HG03135 (cell line): ENCODE measurements at regions not wholly inside any gene's neighbourhood (a gene's known extent, or its start where the extent isn't known, plus 50 kb on each side); places are given as distances from the start of the nearest gene placed in this dataset.
A peak's percentile ranks its signal among the peaks of the same experiment; 100 is the strongest.

Source experiments
- ATAC-seq: cut with Tn5 transposase; IDR thresholded peaks from one replicate; pipeline ENCODE4 v1.9.1; 2021; ENCODE audit warnings: mild to moderate bottlenecking, moderate library complexity; ENCODE audit not compliant: unreplicated experiment

DNA sequence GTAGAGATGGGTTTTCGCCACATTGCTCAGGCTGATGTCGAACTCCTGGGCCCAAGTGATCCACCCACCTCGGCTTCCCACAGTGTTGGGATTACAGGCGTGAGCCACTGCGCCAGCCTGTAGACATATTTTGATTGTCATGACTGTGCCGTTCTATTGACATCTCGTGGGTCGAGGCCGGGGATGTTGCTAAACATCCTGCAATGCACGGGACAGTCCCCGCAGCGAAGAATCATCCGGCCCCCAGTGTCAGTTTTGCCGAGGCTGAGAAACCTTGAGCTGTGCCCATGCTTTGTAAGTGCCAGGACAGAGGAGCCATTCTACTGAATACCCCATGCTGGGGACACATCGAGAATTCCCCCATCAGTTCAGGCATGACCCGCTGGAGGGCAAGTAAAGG lies 69.1 kb upstream of the GSE1 start:
- no peak for ATAC-seq

DNA sequence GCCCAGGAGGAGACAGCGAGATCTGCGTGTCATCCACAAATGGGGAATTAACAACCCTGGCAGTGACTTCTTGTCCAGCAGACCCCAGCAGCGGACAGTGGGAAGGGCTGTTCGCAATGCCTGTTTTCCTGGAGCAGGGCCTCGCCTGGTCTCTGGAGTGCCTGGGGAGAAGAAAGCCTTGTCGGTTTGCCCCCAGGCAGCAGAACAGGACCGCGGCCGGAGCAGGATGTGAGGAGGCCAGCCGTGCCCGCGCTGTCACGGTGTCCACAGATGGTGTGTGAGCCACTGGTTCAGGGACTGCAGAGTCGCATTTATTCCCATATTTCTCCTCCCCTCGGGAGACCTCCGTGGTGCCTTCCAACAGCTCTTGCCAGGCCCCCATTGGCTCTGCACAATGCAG lies 68.5 kb upstream of the GSE1 start:
- ATAC-seq = no peak

DNA sequence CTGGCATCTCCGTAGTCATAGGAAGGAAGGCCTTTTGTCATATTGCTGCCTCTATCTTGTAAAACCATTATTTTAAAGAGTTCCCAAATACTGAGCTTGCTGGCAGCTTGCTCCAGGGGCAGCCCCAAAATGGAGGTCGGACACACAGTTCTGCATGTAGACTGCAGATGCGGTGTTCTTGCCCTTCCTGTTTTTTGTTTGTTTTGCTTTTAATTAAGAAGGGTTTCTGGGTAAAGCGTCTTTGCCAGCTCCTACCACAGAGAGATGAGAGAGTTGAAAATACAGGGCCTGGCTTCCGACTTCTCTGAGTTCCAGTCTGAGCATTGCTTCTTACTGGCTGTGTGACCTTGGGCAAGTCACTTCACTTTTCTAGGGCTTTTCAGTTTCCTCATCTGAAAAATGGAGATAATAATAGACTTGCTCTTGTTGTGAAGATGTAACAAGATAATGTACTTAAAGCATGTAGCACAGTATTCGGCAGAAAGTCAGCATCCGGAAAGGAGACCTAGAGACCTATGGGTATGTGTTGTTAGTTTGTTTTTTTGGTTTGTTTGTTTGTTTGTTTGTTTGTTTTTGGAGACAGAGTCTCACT lies 67.8 kb upstream of the GSE1 start:
- no peak for ATAC-seq

DNA sequence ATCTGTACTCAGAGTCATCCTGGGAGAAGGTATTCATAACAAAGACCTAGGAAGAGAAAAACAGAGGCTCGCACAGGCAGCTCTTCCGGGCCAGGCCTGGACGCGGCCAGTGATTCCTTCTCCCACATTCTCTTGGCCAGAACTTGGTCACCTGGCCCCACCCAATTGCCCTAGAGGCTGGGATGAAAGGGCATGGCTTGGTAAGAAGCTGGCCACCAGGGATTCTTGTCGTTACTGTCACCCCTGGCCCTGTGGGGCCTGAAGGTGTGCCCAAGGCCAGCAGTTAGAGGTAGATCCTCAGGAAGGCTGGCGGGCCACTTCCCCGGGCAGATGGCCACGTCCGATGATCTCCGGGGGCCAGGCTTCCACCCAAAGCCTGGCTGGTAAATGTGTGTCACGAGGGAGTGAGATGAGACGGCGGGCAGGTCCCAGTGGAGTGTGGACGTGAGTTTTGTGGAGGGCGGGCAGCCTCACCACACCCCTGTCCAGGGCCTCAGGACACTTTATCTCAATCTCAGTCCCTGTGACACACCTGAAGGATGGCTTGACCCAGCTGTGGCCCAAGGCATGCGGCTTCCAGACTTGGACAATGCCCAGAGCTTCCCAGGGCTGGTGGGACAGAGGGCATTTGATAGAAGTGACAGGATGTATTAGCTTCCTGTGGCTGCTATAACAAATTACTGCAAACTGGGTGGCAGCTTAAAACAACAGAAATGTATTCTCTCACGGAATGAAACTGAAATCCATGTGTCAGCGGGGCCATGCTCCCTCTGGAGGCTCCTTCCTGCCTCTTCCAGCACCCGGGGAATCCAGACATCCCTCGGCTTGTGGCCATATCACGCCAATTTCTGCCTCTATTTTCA lies 66.3 kb upstream of the GSE1 start:
- ATAC-seq = no peak

DNA sequence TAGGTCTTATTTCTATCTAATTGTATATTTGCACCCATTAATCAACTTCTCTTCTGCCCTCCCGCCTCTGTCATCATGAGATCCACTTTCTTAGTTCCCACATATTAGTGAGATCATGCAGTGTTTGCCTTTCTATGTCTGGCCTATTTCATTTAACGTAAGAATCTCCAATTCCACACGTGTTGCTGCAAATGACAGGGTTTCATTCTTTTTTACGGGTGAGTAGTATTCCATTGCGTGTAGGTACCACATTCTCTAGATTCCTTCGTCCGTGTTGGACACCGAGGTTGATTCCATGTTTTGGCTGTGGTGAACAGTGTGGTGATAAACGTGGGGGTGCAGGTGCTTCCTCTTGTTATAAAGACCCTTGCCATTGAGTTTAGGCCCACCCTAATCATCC lies 64.7 kb upstream of the GSE1 start:
- no peak for ATAC-seq

DNA sequence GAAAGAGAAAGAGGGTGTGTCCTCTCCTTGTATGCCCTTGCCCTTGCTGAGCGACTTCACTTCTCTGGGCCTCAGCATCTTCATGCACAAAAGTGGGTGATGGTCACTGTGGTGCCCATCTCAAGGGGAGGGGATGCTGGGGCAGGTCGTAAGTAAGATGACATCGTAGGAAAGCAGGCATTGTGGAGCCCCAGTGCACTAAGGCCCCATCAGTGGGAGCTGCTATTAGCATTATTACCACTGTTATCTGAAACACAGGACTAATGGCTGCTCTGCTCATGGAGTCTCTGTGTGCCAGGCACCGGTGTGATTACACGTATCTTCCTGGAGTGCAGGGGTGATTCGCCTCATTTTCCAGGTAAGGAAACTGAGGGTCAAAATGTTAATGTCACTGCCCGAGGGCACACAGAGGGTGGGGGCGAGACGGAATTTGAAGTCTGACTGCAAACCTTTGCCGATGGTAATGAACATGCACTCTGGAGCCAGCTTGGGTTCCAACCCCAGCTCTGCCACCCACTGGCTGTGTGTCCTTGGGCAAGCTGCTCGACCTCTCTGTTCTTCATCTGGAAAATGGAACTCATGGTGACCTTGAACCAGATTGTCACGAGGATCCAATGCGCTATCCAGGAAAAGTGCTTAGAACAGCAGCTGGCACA lies 63.2 kb upstream of the GSE1 start:
- ATAC-seq = no peak

DNA sequence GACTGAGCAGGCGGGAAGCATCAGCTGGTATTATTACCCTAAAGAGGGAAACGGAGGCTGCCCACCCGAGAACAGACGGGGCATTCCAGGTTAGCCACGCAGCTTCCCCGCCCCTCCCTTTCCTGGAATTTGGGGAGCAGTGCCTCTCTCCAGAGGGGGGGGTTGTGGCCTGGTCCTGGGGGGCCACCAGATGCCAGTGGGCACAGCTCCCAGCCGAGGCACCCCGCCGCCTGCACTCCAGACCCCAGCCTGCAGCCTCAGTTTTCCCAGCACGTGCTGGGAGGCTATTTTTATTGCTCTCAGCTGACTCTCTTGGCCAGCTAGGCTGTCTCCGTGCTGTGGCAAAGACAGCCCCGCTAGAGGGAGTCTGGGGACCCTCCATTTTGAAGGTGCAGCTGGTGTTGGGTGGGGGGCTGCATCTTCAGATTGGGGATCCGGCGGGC lies 62.7 kb upstream of the GSE1 start:
- ATAC-seq = no peak

DNA sequence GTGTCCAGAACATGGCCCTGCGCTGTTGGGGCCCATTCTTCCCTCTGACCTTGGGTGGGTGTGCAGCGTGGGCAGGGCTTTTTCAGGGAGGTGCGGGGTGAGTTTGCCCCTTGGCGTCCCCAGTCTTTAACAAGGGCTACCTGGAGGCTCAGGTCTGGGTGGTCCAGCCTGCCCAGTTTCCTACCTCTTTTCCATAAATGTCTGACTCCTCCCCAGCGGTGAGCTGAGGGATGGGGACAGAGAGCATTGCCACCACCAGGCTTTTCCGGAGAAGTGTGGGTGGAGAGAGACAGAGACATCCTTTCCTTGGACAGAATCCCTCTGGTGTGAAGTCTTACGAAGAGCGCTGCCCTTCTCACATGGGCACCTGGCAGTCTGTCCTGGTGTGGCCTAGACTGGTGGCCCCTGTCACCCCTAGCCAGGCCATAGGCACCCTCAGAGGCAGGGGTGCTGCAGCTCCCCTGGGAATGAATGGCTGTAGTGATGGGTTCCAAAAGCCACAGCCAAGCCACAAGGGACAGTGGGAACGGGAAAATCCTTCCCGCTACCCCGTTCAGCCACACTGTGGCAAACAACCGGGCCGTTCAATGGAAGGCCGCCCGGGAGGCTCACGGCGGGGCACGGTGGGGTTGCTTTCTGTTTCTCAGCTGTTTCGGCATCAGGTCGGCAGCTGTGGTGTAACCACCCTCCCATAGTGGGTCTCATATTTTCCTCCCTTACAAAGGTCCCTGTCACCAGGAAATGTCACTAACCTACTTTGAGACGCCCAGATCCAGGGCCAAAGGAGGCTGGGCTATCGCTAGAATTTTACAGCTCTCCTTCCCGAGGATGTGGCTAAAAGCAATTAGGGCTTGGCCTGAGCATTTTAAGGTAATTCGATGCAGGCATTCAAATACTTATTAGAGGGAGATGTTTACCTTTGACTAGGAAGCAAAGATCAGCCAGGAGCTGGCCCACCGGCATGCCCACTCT lies 61.9 kb upstream of the GSE1 start:
- ATAC-seq = no peak

DNA sequence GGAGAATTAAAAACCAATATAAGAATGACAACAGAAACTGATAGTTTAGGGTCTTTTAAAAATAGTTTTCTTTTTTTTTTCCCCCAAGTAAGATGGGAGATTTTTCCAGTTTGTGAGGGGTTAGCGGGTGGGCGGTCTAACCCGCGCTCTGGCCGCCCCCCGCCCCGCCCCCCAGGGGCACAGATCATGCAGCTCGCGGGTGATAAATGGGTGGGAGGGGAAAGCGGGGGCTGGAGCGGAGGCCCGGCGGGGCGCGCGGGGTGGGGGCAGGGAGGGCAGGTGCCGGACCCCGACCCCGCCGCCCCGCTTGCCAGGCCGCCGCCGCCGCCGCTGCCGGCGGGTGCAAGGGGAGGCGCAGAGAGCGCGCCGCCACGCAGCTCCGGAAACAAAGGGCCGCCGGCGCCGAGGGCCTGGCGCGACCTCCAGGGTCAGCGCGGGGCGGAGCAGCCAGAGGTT lies 60.1 kb upstream of the GSE1 start:
- ATAC-seq = no peak

DNA sequence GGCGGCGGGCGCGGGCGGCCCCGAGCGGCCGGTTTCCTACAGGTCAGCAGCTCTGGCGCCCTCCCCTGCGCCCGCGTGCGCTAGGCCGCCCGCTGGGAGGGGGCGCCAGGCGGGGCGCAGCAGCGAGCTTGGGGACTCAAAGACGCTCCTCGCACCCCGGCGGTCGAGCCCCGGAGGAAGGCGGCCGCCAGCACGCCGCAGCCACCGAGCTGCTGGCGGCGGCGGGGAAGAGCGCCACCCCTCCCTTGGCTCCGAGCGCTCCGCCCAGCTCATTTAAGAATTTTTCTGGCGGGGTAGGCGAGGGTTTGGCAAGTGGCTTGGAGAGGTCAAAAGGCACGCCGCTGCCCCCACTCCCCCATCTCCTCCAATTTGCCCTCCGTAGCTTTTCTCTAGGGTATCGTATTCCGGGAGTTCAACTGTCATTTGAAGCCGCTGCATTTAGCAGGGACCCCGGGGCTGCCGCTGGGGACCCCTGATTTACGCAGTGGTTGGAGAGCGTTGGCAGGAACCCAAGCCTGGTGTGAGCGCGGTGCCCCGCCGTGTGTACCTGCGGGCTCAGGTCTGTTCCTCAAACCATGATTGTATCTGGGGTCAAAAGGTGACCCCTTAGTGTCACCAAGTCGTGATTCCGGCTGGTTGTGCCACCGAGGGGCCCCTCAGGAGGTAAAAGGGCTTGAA lies 59.5 kb upstream of the GSE1 start:
- ATAC-seq = peak; percentile 23

DNA sequence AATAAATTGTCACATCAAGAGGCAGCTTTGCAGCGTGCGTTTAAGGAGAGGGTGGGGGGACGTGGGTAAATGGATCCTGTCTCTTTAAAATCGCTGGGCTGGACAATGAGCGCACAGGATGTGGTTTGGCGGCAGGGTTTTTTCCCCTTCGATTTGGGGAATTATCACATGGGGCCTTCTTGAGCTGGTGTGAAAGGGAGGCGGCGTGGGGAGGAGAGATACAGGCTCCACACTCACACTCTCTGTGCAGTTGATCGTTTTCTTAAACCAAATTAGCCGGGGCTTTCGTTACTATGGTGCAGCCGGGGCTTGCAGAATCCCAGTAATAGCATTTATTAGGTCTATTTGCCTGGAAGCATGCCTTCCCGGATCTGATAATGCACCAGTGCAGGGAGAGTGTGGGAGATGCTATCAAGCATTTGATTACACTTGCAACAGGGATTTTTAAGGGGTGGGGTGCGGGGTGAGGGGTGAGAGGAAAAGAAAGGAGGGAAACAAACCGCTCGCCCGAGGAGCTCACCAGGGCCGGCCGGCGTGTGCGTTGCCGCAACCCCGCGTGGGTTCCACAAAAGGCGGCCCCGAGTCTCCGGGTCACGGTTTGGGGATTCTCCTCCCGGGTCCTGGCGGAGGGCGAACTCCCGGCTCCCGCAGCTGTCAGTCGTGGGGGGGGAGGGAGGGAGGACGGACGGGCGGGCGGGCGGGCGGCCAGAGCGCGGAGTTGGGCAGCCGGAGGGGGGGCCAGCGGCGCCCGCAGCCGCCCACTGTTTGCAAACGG lies 58.8 kb upstream of the GSE1 start:
- peak; percentile 55 for ATAC-seq

DNA sequence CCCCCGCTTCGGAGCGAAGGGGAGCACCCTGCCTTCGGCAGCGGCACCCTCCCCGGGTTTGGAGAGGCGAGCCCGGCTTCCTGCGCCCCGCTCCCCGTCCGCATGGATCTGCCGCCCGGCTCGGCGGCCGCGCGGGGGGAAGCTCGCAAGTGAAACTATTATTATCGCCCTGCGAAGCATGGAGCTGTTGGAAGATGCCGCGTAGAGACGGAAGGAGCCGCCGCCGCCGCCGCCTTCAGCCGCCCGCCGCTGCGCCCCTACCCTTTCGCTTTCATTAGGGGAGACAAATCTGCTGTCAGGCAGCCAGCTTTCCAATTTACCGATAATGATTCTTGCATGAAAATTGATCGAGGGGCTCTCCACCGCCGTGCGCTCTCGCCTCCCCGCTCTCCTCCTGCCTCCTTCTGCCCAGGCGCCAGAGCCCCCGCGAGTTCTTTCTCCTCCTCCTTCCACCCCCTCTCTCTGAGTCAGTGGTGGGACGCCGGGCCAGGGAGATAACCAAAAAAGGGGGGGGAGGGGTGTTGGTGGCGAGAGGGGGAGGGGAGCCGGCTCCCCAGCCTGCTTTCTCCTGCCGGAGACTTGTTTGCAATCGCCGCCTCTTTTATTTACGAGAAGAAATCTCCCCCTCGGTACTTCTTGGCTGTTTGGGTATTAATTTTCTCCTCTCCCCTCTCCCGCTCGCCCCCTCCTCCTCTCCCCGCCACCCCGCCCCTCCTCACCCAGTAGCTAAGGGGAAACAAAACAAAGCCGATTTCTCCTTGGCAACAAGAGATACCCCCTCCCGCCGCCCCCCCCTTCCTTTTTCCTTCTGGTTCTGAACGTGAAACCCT lies 58.0 kb upstream of the GSE1 start:
- no peak for ATAC-seq

DNA sequence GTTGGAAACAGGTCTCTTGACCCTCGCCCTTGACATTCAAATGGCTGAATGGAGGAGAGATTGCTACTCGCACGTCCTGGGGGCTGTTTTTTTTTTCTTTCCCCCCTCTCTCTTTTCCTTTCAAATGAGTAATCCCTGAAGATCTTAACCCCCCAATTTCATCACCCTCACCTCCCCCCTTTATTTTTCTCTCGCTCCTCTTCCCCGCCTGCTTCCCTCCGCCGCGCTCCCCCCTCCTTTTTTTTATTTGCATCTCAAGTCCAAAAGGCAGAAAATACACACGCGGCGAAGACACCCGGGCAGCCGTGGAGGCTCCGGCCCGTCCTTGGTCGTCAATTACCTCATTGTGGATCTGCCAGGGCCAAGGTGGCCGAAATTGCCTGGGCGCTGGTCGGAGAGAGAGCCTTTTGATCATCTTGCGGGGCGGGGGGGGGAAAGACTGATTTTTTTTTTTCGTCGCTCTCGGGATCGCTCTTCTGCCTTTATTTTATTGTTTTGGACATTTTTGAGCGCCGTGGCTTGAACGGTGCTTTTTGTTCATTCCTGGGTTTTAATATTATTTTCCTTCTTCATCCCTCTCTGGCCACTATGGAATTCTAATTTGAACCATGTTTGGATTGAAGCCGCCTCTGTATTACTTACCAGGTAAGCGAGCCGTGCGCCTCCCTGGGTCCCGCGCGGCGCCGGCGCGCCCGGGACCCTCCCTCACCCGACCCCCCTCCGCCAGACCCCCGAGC lies 57.2 kb upstream of the GSE1 start:
- no peak for ATAC-seq

DNA sequence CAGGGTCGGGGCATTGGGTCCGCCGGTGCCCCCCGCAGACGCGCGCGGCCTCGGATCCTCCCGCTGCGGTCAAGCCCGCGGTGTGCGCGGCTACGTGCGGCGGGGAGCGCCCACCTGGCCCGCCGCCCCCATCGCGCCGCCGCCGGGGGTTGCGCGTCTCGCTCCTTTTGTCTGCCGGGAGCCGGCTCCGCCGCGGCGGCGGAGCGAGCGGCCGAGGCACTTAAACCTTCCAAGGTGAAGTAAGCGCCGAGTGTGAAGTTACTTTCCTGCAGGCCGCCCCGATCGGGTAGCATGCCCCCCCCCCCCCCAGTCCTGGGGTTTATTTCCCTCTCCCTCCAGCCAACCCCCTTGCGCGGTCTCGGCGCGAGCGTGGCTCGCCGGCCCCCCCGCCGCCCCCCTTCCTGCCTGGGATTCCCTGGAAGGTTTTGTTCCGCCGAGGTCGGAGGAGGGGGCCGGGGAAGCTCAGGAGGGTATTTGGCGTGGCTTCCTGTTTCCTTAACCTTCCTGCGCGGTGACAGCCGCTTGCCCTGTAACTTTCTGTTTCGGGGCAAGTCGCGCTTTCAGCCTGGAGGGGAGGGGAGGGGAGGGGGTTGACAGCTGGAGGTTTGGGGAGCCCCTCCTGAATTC lies 56.6 kb upstream of the GSE1 start:
- no peak for ATAC-seq

DNA sequence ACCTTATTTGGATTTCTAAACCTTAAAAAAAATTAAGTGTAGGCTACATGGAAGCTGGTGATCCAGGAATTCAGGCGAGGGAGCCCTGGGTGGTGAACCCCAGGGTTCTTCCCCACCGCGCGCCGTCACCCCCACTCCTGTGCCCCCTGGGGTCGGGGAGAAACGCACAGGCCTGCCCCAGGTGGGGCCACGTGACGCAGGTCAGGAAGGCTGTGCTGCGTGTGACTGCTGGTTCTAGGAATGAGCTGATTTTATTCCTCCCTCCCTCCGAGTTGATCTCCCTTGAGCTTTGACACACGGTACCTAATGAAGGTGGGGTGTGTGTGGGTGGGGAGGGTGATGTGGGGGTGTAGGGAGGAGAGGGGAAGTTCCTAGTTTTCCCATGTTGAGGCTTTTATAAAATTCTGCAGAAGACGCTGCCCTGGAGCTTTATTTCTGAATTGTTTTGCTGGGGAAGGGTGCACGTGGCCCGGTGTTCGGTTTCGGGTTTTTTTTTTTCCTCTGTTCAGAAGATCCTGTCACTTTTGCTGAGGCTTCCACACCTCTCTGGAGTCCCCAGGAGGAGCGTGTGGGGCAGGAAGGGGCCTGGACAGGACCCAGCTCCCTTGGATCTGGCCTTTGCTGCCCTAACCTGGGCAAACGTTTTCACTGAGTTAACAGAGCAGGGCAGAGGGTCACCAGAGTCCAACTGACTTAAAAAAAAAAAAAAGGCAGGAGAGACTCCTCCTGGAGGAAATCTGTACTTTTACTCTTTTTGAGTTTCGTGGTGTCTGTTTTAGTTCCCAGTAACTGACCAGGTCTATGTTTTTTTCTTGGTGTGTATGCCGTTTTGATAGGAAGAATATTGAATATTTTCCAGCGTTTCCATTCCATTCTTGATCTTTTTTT lies 55.8 kb upstream of the GSE1 start:
- ATAC-seq = no peak

DNA sequence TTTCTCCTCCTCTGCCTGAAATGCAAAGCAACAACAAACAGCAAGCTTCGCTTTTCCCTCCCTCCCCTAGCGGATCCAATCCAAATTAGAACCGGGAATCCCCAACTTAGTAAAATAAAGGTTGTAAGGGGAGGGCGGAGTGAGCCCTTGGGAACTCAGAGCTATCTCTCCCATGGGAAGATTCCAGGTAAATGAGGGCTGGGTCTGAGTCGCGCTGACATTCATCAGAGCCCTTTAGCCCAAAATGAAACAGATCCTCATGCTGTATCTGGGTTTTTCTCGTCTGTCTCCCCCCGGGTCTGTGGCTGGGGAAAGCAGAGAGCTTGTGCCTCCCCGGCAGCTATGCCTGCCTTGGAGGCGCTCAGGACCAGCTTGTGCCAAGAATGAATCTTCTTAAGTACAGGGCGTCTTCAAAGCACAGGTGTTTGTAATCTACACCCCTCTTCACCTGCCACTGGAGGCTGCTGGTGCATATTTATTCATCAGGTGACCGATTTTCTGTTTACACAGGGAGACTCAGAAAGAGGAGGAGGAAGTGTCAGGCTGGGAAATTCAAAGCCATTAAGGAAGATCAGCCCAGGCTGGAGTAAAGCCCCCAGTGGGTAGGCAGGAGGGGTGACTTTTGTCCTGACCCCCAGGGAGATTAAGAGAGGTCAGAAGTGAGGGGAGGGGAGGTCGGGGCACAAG lies 55.0 kb upstream of the GSE1 start:
- ATAC-seq = no peak
